GM18870 (cell line): ENCODE measurements at regions not wholly inside any gene's neighbourhood (a gene's known extent, or its start where the extent isn't known, plus 50 kb on each side); places are given as distances from the start of the nearest gene placed in this dataset.

Experiments
- ATAC-seq: cut with Tn5 transposase; IDR thresholded peaks from one replicate; pipeline ENCODE4 v1.9.1; 2021; ENCODE audit warnings: moderate library complexity; ENCODE audit not compliant: unreplicated experiment

DNA sequence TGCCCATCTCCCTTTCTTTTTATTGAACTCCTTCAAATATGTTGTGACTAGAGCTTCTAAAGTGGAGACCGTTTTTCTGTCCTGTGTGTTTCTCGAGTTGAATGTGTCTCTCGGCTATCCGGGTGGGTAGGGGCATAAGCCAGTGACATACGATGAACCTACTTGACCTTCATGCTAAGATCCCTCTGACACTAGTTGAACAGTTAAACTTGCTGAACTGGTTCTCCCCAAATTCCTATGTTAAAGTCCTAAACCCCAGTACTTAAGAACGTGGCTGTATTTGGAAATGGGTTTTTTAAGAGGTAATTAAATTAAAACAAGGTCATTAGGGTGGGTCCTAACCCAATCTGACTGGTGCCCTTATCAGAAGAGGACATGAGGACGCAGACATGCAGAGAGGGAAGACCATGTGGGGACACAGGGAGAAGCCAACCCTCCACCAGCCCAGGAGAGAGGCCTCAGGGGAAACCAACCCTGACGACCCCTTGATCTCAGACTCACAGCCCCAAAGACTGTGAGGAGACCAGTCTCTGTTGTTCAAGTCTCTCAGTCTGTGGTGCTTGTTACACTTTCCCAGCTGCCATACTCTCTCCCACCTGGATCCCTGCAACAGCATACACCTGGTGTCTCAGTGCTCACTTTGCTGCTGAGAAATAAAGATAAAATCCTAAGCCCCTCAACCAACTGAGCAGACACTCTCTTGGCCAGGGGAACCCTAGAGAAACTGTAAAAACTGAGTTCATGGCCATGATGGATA lies 208.4 kb downstream of the MYLK4 start:
- ATAC-seq = no peak

DNA sequence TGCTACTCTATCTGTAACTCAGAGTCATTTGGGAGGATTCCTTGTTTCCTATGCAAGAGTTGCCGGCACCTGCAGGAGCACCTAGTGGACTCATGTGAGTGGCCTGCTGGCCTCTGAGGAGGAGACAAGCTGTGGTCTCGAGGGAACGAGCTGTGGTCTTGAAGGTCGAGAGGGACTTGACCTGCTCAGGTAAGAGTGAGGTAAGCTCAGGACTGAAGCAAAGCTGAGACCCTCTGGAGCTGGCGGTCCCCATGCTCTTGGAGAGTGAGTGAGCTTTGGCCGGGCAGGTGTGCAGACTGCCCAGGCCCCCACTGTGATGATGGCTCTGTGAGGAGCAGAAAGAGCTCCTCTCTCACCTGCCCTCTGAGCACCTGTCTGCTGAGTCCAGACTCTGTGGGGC lies 214.3 kb downstream of the MYLK4 start:
- no peak for ATAC-seq

DNA sequence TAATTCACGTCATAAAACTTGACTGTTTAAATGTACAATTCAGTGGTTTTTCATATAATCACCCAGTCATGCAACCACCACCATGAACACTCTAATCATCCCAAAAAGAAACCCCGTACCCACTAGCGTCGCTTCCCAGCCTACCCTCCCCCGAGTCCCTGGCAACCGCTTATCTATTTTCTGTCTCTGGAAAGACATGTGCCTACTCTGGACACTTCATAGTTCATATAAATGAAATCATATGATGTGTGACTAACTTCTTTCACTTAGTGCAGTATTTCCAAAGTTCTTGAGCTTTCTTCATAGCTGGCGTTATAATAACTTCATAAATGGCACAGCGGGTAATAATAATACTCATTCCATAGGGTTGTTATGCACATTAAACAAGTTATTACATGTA lies 215.2 kb downstream of the MYLK4 start:
- no peak for ATAC-seq

DNA sequence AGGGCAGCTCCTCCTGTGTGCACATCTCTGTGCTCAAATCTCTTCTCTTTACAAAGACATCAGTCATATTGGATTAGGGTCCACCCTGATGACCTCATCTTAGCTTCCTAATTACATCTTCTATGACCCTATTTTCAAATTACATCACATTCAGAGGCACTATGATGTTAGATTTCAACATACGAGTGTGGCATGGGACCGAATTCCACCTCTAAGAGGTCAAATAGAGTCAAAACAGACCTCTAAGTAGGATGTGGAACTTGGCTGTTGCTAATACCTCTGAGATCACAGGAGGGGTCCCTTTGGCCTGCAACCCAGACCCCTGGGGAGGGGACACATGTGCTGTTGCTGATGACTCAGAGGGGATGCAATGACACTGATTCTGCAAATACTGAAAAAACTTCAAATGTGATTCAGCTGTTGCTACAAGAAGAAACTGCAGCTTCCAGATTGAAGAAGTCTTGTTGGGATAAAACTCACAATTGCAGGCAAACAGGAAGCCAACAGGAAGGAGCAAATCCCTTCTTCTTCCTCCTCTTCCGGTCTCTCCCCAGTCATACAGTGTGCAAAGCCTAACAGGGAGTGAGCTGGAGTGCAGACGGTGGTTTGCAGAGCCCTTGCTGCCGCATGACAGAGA lies 216.2 kb downstream of the MYLK4 start:
- ATAC-seq = no peak

DNA sequence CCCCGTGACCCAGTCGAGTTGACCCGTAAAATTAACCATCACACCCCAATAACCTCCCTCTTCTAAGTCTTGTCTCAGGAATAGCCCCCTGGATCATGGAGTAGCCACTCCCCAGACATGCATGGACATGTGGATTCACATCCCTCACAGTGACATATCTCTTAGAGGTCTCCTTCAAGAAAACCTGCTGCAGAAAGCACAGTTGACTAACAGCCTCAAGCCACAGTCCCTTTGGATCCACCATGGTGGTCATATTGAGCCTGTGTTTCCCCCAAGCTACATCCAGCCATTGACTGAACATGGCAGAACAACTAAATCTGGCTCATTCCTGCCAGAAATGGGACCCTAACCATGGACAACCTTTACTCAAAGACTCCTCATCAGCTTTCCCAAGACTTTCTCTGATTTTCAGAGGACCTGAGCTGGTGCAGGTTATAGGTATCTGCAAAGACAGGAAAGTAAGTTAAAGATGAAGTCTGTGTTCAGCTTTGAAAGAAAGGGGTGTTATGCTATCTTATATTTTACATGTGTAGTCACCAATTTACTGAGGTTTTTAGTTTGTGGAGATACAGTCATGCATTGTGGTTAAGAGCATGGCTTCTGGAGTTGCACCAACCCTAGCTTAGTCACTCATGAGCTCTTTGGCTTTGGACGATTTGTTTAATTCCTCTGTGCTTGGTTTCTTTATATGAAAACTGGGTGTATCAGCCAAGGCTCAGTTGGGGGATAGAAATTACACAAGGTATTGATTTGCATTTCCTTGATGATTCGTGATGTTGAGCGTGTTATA lies 219.1 kb downstream of the MYLK4 start:
- no peak for ATAC-seq

DNA sequence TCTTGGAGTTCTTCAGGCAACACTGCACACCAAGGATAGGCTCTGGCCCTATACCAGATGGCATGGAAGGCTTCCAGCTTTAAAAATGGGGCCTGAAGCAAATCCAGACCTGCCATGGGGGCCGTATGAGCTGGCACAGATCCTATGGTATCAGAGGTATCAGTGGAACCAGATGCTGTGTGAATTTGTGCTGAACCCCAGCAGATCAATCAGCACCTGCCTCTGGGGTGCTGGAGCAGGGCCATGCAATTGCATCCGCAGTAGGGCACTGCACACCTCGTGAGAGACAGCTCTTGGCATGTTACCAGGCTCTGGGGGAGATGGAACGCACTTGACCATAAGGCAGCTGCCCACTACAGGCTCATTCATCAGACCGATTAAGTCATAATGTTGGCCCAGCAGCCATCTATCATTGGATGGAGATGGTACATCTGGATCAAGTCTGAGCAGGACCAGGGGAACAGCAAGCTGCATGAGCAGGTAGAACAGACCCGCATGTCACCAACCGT lies 221.5 kb downstream of the MYLK4 start:
- no peak for ATAC-seq

DNA sequence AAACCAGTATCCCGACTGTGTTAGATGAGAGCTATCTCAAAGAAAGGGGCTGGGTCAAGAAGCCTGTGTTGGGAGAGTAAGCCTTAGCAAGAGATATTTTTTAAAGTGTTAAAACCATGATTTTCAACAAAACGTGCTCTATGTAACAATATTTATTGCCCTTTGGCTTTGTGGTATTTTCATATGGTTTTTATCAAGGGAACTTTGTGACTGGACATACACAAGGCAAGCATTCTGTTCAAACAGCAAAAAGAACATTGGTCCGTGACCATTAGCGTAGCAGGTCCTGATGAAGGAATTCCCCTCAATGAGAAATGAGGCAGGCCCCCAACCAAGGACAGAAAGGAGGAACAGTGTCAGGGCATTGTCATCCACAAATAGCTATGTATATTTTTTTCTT lies 222.6 kb downstream of the MYLK4 start:
- ATAC-seq = no peak

DNA sequence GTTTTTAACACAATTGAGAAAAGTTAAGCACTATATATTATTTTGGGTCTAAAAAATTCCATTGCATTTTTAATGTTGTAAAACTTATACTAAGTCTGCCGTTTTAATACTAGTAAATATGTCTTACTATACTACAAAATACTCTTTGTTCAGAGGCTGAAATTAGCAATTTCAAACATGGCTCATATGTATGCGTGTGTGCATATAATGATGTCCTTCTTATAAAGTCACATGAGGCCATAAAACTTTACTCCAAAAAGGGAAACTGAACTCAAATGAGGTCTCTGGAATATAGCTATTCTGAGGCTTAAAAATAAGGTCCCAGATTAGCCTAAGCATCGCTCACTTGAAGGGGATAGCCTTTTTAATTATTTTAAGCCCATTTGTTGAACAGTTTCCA lies 224.0 kb downstream of the MYLK4 start:
- ATAC-seq = no peak

DNA sequence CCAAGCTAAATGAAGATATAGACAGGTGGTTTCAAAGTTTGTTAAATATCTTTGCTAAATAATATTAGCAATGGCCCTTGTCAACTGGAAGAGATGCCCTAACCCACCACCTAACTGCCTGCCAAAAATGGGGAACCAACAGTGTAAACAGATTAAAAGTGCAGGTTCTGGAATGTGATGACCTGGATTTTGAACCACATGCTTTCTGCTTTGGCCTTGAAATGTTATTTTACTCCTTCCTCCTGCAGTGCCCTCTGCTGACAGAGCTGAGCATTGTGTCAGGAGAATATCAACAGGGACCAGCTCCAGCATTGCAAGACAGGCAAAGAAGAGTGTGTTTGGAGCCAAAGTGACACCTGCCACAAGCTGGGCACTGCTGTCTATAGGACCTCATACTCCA lies 226.6 kb downstream of the MYLK4 start:
- no peak for ATAC-seq

DNA sequence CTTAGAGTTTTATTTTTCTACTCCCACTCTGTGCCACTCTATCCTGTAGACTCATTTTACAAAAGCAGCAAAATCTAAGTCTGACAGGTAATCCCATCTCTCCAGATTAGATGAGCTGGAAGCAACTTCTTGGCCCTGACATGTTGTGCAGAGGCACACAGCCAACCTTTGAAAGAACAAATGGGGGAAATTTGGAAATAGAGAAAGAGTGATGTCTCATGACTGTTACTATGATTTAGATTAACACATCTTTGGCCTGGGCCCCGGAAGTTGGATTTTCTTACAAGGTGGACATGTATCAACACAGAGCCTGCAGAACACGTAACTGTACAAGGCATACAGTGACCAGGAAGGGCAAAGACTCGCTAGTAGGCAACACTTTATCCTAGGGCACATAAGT lies 227.7 kb downstream of the MYLK4 start:
- ATAC-seq = no peak

DNA sequence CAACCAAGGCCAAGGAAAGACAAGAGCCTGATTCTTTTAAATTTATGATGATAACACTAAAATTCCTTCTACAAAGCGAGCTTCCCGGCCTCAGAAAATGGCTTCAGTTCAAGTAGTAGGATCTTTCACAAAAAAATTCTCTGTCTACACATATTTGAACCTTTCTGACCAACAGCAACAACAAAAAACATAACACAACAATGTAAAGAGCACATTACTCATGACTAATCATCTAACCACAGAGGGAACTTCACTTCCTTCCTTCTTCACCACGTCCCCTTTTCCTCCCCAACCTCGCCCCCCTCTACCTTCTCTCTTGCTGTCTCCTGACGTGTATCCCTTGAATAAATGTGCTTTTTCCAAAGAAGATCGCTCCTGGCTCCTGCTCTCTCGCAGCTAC lies 228.2 kb downstream of the MYLK4 start:
- no peak for ATAC-seq

DNA sequence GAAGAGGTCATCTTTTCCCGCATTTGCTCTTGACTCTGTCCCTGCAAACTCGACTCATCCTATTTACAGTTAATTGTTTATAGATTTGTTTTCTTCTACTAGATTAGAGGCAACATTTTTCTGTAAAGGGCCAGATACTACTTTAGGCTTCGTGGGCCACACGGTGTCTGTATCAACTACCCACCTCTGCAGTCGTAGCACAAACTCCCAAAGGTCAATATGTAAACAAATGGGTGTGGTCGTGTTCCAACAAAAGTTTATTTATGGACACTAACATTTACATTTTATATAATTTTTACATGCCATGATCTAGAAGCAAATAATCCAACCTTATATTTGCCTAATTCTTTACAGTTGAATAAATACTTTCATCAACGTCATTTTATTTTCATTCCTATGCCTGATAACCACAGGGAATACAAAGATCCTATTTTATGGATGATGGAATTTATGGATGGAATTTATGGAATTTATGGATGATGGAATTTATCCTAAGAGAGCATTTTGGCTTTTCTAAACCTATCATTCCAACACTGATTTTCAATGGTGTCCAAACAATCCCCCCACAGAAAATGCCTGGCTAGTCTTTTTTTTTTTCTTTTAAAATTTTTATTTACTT lies 232.8 kb downstream of the MYLK4 start:
- ATAC-seq = no peak

DNA sequence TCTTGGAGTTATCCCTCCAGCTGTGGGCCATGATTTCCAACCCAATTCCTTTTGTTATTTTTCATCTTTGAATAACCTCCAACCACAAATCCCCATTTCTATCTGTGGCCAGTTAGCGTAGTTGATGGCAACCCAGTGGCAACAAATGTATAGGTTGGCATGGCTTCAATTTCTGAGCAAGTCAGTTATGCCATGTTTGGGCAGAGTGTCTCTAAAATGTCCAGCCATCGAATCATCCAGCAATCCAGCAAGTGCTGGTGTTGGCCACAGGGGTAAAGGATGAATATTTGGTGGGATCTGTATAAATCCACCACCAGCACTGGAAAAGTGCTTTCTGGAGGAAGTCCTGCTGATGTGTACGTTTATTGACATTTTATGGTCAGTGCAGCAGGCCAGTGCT lies 233.3 kb downstream of the MYLK4 start:
- ATAC-seq = no peak

DNA sequence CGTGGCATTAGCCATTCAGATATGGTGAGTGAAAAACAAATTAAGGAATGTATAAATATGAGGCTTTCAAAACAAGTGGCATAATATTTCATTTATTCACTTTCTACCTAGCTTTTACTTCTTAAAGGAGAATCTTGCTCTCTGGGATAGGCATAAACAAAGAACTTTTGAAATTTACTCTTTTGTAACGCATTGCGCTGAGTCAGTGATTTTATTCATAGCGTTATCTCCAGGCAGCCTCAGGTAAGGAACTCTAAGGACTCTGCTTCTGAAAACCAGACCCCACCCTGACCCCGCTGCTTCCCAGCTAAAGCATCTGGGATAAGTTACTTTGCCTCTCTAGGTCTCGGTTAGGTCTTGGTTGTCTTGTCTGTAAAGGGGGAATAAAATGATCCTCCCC lies 234.7 kb downstream of the MYLK4 start:
- ATAC-seq = no peak

DNA sequence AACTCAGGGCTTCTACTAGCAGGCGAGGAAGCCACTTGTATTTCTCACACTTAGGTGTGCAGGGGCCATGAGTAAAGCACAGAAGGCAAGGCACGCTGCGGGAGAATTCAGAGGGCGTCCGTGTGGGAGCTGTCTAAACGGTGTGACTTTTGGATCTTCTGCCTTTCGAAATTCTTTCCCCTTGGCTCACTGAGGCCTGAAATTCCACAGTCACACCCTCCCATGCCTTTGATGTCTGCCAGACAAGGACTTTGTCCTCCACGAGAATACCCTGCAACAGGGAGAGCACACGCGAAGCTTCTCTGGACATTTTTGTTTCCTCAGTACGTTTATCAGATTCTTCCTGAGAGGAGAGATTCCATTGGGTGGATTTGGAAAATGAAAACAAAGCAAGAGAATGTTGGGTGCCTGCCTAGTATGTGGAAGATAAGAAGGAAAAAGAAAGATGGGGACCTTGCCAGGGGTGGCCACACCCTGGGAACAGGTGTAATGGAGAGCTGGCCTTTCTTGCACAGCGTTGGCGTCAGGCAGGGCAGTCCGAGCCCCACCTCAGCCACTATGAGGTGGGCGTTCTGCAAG lies 235.7 kb downstream of the MYLK4 start:
- no peak for ATAC-seq

DNA sequence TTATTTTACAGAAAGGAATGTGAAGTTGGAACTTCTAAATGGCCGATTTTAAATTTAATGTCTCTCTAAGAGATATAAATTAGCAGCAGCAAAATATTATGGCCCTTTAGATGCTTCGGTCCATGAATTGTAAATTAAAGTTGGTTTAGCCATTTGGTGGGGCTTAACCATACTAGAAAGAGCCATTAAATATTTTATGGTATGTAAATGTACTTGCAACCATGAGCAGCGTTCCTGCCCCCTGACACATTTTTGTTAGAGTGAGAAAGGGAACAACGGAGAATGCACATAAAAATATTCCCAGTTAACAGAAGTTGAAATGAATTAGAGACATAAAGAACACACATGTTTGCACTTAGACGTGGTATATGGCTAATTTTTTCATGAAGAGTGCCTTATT lies 237.9 kb downstream of the MYLK4 start:
- ATAC-seq = no peak

DNA sequence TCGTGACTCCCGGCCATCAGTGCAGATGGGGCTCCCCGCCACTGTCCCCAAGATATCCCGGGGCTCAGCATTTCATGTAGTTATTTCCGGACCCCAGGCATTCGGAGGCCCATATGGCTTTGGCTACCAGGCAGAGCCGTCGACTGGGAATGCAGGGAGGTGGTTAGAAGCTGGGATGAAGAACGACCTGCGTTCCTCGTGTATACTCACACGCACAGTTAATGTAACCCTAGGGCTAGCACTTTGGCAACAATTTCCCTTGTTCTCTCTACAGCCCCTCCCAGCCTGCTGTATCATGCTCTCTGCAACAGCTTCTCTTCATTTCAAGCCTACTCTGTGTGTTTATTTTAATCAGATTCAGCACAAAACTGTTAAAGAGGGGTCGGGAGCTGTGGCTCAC lies 240.4 kb downstream of the MYLK4 start:
- no peak for ATAC-seq

DNA sequence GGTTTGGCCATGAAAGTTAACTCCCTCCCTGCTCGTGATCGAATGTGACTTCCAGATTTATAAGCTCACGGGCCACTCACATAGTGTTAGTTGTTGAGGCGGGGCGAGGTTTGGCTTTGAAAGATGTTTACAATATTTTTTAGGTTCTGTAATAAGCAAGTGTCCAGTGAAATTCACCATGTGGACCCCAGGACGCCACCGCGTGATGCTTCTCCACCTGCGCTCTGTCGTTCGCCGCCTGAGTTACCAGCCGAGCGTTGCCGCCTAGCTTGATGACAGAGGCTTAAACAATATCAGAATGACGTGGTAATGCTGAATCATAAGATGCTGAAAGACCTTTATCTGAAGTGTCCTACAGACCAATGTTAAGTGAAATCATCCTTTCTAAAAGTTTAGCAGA lies 241.0 kb downstream of the MYLK4 start:
- no peak for ATAC-seq

DNA sequence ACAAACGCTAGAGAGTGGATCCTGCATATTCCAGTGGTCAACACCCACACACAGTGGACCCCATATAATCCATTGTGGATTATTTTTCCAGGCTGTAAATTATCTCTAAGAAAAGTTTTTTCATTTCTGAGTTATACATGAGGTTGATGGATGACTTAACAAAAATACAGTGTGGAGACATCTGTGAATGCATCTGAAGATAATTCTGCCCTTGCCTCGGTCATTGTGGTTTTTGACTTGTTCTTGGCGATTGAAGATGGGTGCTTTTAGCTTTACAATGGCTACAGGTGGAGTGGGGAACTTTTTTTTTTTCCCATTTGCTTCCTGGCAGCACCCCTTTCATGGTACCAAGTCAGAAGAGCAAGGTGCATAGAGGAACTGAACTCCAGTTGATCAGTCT lies 242.7 kb downstream of the MYLK4 start:
- ATAC-seq = no peak

DNA sequence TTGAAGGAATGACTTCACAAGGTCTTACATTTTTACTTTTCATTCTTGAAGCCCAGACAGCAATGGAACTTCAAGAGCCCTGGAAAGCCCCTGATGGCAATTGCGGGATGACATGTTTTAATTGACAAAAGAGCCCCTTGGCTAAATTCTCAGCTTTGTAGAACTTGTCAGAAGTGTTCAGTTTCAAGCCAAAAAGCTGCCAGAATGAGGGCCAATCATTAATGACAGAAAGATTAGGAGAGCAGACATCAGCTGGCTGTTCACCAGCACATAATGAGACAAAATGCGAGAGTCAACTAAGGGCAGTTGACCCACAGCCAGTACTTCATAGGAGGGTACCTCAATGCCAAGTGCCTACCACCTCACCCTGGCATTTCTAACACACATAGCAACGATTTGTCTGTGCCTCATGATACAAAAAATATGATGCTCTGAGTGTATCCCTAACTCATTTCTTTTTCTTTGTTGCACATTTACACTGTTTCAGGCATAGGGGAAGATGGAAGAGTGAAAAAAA lies 243.1 kb downstream of the MYLK4 start:
- ATAC-seq = no peak

DNA sequence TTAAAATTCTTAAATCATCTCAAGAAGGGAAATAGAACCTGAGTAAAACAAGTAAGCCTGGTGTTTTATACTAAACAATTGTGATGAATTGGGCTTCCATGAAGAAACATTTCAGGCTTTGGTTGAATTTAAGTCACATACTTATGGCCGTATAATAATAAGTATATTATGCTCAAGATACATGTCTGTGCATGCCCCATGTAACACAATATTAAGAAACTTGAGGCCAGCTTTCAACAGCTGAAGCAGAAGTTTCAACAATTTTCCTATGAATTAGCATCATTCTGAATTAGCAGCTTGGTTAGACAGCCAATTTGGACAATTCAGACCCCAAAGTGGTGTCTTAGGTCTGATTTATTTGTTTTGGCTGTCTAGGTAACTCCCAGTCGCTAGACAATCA lies 243.7 kb downstream of the MYLK4 start:
- no peak for ATAC-seq
